ENCODE measurements at regions not wholly inside any gene's neighbourhood (a gene's known extent, or its start where the extent isn't known, plus 50 kb on each side); places are given as distances from the start of the nearest gene placed in this dataset.

DNA sequence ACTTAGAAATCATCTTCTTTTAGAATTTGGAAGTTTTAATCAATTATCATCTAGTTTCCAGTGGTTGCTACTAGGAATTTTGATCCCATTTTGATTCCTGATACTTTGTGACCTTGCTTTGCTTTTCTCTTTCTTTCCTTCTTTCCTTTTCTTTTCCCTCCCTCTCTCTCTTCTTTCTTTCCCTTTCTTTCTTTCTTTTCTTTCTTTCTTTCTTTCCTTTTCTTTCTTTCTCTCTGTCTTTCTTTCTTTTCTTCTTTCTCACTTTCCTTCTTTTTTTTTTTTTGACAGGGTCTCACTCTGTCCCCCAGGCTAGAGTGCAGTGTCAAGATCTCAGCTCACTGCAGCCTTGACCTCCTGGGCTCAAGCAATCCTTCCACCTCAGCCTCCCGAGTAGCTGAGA, 81.5 kb upstream of the OSBPL8 start:
- H2AFZ ChIP-seq (ENCODE audit: low read length), result no peak overlapping the region
- no peak overlapping the region for H3K56ac ChIP-seq (replicated peaks; ENCODE audit: insufficient read length, low read depth, low read length)
- no peak overlapping the region for H4K91ac ChIP-seq (replicated peaks; ENCODE audit: insufficient read length, low read length)
- no peak overlapping the region for H4K8ac ChIP-seq (ENCODE audit: extremely low read depth, insufficient read depth, low read length)
- TF ChIP-seq CEBPB (IDR thresholded peaks at IDR 0.05; ENCODE audit: low read depth, low read length) (no peak), TEAD4 (IDR thresholded peaks at IDR 0.05; ENCODE audit: low read depth, low read length) (no peak), PHF8 (conservative IDR thresholded peaks at IDR 0.05; ENCODE audit: low read depth, low read length) (no peak), FOSL1 (IDR thresholded peaks at IDR 0.05; ENCODE audit: insufficient read depth, low read depth, low read length) (no peak), SP1 (IDR thresholded peaks at IDR 0.05; ENCODE audit: low read depth, low read length) (no peak), SP4 (IDR thresholded peaks at IDR 0.05; ENCODE audit: low read length) (no peak)
- no peak overlapping the region for H2BK12ac ChIP-seq (ENCODE audit: low read depth, low read length)
- H3K79me2 ChIP-seq (ENCODE audit: control insufficient read depth in 1 of 2, insufficient read depth in 2 of 2, low read length in 2 of 2), result no peaks in the 10 kb centered on the region
- no peak overlapping the region for H3K23ac ChIP-seq (ENCODE audit: insufficient read length)
- FAIRE-seq (no peak), DNase-seq (ENCODE audit: low read depth in 1 of 2, low spot score in 2 of 2) (no peak)
- H3K9ac ChIP-seq (replicated peaks in 1 of 4; ENCODE audit: extremely low read depth in 1 of 4, low read depth in 3 of 4, low read length in 3 of 4), result no peak overlapping the region
- no peak overlapping the region for H3K18ac ChIP-seq (ENCODE audit: extremely low read depth, low read length)
- no peak overlapping the region for H2AK5ac ChIP-seq (ENCODE audit: low read depth, low read length)
- H3K23me2 ChIP-seq (ENCODE audit: low read depth, low read length), result no peaks in the 10 kb centered on the region; the same call in 1 of the 2 replicates
- no peak overlapping the region for H4K5ac ChIP-seq (ENCODE audit: insufficient read length, low read depth, low read length)
- H4K20me1 ChIP-seq (replicated peaks in 1 of 2; ENCODE audit: control insufficient read depth in 1 of 2, insufficient read depth in 2 of 2, low read length in 2 of 2), result no peaks in the 10 kb centered on the region
- 83% methylated on average over 1 of the region's 1 CpG; no CpG with 5 or more reads in 1 of the 2 experiments for WGBS, 2 experiments (ENCODE audit: extremely low coverage in 1 of 2, insufficient coverage in 1 of 2, insufficient read length in 1 of 2, insufficient replicate concordance in 2 of 2, low coverage in 1 of 2, low lambda C conversion rate in 2 of 2, missing lambda C conversion rate in 1 of 2)
- no peak overlapping the region for H2BK5ac ChIP-seq (ENCODE audit: low read depth, low read length)
- H3K36me3 ChIP-seq (ENCODE audit: control insufficient read depth in 2 of 4, insufficient read depth in 4 of 4, low read length in 3 of 4), result no peaks in the 10 kb centered on the region
- H3K4me3 ChIP-seq (ENCODE audit: extremely low read depth in 1 of 4, insufficient read depth in 2 of 4, low read depth in 3 of 4, low read length in 4 of 4), result no peak overlapping the region
- H3K4ac ChIP-seq (replicated peaks; ENCODE audit: insufficient read length, low read depth, low read length), result no peak overlapping the region
- H2BK120ac ChIP-seq (replicated peaks; ENCODE audit: low read depth, low read length), result no peak overlapping the region
- H3K79me1 ChIP-seq (ENCODE audit: low read depth, low read length), result no peaks in the 10 kb centered on the region
- no peak overlapping the region for H3K4me2 ChIP-seq (ENCODE audit: insufficient read depth in 1 of 2, low read depth in 2 of 2, low read length in 2 of 2)
- CTCF ChIA-PET (ENCODE audit: partially characterized antibody), result interaction anchor here (1.4 to 2.6 kb wide), 2 partner anchors 150 to 180 kb away, joined by 4 to 16 read pairs; no protein-coding TSS in a partner anchor
- no peak overlapping the region for H2BK15ac ChIP-seq (ENCODE audit: low read length)
- no peak overlapping the region for H3K27ac ChIP-seq (ENCODE audit: low read depth, low read length)
- H2BK20ac ChIP-seq (ENCODE audit: low read length), result no peak overlapping the region
- no peaks in the 10 kb centered on the region for H3K27me3 ChIP-seq (replicated peaks in 1 of 4; ENCODE audit: control insufficient read depth in 3 of 4, extremely low read depth in 1 of 4, insufficient read depth in 3 of 4, low read length in 3 of 4)
- POLR2A ChIA-PET (ENCODE audit: partially characterized antibody), result no interaction called here
- H3K14ac ChIP-seq (ENCODE audit: insufficient read length), result no peak overlapping the region
- H3K4me1 ChIP-seq (replicated peaks in 1 of 4; ENCODE audit: control insufficient read depth in 3 of 4, insufficient read depth in 4 of 4, low read length in 3 of 4), result peaks cover 0 to 6% (median 3%) of the 10 kb centered on the region in 4 experiments; a peak in 6 of 7 replicates
- H3K9me3 ChIP-seq (ENCODE audit: insufficient read depth in 2 of 2, low read depth in 1 of 2, low read length in 1 of 2), result peaks cover 0 to 3% of the 10 kb centered on the region in 2 experiments; a peak in 1 of 4 replicates

Data from H1 (cell line).